ENCODE measurements at regions not wholly inside any gene's neighbourhood (a gene's known extent, or its start where the extent isn't known, plus 50 kb on each side); places are given as distances from the start of the nearest gene placed in this dataset.

DNA sequence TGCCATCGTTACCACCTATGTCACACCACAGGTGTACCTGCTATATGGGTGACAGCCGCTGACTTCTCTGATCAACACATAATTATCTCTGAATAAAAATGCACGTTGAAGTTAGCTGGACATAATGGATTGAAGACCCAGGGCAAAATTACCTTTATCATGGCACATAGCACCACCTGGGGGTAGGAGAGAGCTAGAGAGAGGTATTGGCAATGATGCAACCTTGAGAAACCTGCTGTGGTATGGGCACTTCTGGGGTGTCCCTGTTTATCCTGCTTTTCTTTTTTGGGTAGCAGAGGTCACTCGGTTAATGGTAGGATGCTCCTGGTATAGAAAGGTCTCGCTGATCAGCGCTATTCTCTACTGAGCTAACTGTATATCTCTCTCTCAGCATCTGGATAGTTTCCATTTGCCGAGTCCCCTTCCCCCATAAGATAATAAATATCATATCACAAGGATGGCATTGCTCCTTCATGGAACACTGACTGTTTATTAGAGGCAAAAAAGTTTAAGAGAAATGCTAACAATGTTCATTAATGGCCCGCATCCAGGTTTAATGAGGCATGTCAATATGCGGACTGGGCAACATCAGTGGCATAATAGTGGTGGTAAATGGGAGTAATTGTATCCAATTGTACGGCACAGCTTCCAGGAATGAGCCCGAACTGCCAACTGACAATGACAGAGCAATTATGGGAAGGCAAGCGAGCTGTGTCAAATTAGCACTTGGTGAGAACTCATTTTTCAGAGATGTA lies 323.1 kb downstream of the TFEC start:
- peak; percentile 28 for DNase-seq

DNA sequence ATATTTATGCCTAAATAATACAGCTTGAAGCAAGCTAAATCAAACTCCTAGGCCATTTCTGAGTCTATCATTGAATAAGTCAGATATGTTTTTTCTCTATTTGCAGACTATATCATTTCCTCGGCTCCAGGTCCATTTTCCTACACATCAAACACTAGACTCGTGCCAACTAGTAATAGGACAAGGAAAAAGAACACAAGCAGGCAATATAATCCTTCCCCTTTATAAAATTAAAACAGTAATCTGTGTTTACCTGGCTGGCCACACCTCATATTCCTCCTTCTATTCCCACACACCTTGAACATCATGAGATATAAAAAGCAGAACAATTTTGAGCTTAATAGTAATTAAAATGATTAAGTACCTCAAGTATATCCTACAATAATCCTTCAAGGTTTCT lies 325.7 kb downstream of the TFEC start:
- DNase-seq, result no peak

DNA sequence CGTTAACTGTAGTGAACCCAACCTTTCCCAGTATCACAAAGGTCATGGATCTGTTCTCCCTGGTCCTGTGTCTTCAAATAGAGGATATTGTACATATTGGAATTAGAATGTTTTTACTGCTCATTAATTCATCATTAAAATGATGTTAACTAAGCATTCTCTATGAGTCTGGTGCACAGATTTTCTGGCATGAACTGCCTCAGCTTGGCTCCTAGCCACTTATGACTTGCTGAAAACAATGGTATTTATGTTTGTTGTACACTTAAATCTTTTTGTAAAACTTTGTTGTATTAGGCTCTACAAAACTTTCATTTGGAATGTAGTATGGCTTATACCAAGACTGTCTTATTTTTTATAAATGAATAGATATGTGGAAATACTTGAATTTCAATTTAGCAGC lies 329.4 kb downstream of the TFEC start:
- DNase-seq, result no peak

DNA sequence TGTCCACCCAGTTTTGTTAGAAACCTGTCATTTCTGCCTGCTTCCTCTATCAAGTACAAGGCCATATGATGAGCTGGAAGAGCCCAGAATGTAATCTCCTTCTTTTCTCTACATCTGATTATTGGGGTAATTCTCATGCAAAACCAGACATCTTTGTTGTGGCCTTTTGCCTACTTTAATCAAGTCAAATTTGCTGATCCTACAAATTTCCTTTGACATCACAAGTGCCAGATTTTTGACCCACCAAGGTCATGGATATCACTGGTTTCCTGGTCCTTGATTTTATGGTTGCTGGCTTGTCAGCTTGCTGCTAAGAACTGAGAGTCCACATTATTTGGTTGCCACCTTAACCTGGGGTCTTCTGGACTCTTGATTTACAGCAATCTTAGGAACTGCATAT lies 336.1 kb downstream of the TFEC start:
- no peak for DNase-seq

DNA sequence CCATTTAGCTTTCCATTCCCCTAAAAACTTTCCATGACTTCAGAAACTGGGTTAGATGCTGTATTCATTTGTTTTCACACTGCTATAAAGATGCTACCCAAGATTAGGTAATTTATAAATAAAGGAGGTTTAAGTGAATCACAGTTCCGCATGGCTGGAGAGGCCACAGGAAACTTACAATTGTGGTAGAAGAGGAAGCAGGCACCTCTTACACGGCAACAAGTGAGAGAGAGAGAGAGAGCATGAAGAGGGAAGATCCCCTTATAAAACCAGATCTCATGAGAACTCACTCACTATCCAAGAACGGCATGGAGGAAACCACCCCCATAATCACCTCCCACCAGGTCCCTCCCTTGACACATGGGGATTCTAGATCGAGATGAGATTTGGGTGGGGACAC lies 336.8 kb downstream of the TFEC start:
- DNase-seq, result no peak

DNA sequence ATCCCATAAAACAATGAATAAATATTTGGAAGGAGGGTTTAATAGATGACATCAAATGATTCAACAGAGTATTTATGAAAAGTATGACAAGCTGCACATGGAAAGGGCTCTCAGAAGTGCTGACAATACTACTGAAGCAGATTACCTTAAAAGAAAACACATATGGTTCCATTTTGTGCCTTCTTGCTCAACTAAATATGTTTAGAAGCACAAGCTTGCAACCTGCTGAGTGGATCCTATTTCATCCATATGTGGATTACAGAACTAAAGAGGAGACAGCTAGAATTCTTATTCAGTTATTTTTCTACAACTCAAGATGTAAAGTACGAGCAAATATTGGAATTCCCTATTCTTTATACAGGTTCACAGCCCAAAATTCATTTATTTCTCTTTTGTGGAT lies 340.6 kb downstream of the TFEC start:
- DNase-seq, result peak; percentile 44

DNA sequence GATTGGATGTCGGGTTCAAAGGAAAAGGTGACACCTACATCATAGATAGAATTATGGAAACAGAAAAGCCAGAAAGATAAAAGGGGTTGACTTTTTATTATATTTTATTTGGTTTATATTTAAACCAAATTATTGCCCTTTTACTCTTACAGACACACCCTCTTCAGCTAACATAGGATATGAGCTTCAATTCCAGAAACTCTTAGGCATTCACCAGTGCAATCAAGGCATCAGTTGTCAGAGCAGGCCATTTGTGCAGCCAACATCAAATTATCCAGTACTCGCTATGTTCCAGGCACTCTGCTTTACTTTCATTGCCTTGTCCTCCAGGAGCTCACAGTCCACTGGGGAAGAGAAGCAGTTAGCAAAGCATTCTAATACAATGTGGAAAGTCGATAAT lies 347.5 kb downstream of the TFEC start:
- no peak for DNase-seq

DNA sequence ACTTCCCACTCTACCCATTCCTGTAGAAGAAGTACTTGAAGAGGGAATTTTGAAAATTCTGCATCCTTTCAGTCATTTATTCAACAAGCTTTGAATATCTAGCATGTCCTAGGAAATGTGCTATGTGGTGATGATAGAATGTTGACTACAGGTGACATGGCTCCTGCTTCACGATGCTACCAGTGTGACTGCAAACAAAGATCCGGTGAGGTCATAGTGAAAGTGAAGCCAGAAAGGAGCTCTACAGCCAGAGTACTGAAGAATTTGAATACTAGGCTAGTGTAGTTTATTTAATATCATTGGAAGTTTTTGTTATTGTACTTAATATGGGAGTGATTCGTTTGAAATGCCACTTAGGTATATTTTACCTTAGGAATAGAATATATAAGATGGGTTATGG lies 348.1 kb downstream of the TFEC start:
- no peak for DNase-seq

DNA sequence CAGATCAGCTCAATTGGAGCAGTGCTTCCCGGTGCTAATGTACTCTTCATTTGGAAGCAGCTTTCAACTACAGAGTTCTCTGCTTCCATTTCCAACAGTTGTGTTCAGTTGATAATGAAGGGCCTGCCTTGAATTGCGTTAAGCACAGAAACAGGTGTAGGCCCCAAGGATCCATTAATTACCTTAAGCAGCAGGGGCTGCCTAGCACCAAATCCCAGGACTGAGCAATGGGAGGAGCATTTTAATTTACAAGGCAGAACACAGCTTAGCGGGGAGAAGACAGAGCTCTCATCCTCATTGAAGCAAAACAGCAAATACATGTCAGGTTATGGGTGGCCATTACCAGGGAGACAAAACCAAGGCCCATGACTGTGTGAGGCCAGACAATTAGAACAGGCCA lies 349.6 kb downstream of the TFEC start:
- DNase-seq, result no peak

DNA sequence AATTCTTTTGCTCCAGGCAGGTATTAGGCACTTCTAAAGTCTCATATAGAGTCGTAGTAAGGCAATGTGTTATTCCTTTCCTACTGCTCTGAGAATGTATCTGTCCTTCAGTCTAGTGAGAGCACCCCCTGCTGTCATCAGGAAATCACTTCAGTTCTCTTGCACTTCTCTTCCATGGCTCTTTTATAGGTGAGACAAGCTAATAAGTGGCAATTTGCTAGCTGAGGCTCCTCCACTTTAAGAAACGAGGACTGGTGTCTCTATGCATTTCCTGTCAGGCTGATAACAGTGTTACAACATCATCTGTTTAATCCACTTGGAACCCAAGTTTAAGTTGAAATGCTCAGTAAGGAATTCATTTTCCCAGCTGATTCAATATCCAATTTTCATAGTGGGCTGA lies 350.6 kb downstream of the TFEC start:
- DNase-seq, result peak; percentile 42

DNA sequence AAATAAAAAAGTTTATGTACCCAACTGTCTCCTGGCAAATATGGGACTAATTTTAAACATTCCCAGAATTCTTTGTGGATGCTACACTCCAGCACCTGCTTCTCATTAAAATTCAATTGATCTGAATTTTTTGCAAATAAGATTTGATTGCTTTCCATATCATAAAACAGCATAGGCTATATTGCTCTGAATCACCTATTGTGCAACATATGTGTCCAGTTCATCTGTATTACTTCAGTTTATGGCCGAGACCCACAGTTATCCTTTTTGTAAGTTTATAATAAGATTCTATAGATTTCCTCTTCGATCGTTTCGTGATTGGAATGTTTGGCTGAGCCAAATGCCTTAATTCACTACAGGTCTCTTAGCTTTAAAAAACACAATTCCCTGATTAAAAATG lies 351.1 kb downstream of the TFEC start:
- peak; percentile 1 for DNase-seq

DNA sequence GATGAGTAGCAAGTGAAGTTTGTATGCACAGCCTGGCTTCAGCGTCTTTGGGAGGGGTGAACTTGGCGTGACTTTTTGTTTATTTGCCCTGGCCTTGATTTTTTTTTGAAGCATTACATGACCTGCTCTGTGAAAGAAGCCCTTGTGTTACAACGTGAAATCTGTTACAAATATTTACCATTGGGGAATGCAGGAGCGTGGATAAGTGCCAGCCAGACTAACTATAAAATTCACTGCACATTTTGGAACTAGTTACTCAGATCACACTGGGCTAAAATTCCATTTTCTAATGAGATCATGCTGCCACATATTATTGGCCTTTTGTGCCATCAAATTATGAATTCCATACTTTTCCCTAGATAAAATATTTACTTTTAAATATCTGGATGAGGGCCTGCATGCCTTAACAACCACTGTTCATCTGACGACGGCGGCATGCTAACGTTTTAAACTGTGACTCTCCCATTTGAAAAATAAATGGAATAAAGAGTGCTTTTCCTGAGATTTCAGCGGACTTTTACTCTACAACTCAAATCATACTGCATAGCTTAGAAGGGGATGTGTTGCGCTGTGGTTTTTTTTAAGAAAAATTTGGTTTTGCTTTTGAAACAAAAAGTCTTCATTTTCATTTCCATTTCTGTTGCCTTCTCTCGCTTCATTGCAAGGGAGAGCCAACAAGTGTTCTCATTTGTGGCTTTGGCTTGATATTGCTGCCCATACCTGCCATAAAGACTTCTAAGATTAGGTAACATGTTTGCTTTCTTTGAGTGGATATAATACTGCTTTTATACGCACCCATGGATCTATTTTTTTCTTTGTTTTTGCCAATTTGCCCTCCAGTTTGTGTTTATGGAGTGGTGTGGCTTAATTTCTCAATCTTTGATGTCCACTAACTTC lies 352.2 kb downstream of the TFEC start:
- peak; percentile 72 for DNase-seq

DNA sequence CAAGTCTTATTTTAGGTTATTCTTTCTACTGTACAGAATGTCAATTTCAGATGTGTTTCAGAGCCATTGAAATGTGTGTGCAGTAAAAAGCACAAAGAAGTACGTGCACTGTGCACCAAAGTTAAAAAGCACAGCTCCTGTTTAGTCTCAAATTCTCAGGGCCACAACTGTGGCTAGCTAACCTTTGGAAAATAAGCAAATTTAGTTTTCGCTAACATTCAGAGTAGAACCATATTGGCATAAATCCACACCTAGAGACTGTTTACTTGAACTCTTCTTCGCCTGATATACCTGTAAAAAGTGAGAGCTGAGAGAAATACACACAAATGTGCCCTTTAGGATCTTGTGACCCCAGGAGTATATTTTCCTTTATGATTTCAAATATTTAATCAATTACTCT lies 353.9 kb downstream of the TFEC start:
- no peak for DNase-seq

DNA sequence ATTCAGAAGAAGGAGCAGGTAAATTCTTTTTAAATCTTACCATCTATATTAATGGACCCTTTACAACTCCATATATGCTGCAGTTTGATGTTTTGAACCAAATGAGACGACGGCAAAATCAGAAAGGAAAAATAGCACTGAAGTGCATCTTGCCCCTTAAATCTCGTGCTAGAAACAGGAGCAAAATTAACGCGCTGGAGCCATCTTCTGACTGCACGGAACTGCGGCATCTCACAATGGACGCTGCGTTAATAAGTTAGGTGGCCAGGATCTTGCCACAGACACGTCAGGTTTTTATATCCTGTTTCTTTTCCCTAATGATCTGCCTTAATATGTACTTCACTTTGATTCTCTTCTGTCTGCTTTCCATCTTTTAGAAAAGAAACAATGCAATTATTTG lies 354.5 kb downstream of the TFEC start:
- DNase-seq, result peak; percentile 45

DNA sequence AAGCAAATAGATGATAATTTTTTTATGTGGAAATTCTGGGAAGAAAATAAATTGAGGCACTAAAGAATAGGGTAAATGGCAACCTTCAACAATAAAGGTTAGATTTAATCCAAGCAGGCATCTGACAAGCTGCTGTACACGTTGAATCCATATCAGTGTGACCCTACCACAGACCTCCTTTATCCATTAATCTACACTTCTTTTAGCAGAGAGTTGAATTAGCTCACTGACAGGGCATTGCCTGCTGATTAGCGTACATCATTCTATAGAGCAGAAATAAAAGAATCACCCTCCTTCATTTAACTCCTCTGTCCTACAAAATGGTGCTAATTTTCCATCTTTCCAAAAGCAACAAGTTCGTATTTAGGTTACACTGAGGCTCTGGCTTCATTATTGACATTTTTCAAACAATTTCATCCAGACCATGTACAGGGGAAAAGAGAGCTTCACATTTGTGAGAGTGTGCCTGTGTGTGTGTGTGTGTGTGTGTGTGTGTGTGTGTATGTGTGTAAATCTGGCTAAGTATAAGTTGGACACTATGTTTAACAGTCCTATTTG lies 356.0 kb downstream of the TFEC start:
- no peak for DNase-seq

DNA sequence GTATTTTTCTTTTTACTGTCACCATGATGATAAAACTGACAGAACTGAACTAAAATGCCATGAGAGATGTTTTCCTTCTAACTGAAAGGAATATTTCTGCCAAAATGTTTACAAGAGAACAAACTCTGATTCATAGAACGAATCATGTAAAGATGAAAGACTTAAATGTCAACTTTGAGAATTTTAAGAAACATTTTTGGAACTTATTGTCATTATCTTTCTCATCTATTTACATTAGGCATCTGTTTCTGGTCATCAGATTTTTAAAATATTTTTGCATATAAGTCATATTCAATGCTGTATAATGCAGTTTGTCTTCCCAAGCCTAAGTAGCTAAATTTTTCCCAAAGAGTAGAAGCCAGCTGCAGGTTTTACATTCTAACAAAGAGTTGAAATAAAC lies 358.5 kb downstream of the TFEC start:
- DNase-seq, result peak; percentile 59

DNA sequence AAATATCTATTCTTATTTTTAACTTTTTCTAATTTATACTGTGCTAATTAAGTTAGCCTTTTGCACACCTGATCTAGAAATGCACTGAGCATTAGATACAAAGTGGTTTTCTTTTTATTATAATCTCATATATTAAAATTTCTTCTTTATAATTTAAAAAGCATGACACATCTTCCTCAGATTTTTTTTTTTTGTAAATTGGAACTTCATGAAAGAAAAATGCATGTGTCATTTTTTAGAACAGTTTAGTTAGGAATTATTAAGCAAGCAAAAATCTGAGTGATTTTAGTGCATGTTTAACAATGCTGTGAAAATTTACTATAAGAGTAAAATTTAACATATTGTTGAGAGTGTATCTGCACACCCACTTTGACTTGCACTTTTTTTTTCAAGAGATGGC lies 367.9 kb downstream of the TFEC start:
- peak; percentile 5 for DNase-seq

DNA sequence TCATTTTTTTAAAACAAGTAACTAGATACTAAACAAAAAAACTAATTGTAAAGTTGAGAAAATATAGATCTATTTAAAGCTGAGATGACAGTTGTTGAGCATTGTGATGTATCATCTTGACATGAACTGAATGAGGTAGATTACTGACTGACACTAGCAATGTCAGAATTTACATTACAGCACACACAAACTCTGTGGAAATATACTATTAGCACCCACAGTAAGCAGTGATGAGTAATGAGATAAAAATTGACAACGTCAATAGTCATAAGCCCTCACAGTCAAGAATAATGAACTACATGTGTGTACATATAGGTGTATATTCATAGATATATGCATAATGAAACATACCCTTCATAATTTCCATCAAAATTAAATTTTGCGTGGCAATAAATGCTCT lies 368.4 kb downstream of the TFEC start:
- DNase-seq, result peak; percentile 75

DNA sequence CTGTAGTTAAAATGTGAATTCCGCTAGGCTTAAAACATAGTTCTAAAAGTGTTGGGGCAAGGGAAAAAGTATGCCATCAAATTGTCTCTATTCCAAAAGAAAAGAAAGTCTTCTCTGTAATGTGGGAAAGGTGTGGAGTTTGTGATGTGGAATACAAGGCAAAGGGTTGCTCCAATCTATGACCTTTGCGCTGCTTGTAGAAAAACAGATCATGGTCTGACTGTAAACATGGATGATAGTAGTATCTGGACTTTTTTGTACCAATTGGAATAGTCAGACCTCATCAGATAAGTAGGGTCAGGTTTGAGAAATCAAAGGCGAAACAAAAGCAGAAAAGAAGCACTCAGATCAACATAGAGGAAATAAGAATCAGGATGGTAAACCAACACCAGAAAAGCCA lies 372.3 kb downstream of the TFEC start:
- no peak for DNase-seq

DNA sequence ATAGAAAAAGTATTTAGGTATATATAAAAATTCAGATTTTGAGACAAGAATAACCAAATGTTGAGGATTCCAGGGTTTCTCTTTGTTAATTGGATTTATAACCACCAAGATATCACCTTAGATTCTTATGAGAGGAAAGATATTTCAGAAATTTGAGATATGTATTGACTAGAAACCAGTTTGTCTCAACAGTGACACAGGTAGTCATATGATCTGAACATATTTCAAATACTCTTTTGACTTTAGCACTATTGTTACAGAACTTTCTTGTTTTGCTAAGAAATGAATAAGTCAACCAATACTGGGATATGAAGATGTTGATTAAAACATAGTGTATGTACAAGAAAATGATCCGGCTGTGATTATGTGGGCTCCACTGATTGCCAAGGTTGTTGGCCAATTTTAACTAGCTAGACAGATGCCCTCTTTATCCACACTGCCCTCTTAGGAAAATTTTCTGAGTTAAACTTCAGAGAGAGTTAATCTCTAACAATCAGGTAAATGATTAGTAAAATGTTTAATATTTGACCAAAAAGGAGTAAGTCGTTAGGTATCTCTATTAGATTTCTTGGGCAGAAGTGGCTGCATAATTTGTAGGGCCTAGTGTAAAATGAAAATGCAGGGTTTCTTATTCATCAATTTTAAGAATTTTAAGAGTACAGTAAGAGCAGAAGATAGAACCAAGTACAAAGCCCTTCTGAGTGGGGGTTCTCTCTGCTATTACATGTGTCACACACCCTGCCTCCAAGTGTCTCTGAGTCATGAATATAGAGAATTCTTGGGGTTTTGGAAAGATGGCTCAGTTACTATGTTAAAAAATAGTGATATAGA lies 376.0 kb downstream of the TFEC start:
- peak; percentile 76 for DNase-seq

DNA sequence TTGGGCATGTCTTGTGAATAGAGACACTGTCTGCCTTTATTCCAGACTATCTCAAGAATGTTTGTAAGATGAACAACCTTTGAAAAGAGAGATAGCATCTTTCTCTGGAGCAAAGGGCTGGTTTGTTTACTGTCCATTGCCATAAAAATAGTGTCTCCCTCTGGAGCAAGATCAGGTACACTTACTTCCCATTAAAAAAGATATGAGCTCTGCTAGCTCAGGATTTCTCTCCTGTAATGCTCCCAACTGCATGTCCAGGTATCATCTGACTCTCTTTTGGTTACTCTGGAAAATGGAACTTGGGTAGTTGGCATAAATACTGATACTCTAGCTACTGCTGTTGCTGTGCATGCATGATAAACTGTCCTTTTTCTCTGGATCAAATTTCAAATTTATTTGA lies 381.1 kb downstream of the TFEC start:
- DNase-seq, result no peak

DNA sequence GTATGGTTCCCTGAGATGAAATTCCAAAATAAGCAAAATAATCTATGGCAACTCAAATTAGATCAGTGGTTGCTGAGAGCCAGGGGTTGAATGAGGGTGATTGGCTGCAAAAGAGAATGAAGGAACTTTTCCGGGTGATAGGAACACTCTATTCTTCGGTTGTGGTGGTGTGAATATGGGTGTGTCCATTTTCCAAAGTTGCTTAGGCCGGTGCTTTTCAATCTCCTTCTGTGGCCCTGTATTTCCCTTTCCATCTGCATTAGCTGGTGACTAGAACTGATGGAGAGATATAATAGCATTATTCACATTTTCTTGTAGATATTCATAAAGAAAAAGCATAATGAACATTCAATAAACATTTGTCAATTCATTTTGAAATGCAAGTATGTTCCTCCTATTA lies 382.9 kb downstream of the TFEC start:
- no peak for DNase-seq

DNA sequence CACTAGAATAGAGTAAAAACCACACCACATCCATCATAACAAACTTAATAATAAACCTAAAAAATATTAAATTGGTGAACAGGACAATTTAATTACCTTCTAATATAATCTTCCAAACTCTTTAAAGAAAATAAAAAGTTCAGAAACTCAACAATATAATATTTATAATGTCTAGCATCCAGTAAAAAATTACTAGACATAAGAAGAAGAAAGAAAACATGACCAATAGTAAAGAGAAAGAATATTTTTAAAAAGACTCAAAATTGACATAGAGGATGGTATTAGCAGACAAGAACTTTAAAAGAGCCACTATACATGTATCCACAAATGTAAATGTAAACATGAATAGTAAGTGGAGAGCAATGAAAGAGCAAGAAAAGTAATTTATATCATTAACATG lies 388.4 kb downstream of the TFEC start:
- no peak for DNase-seq

Data from fibroblast of skin of abdomen (primary cell).